ENCODE measurements at regions not wholly inside any gene's neighbourhood (a gene's known extent, or its start where the extent isn't known, plus 50 kb on each side); places are given as distances from the start of the nearest gene placed in this dataset.

GRCh38 chr4:12211636-12212035 lies 782.9 kb upstream of the HS3ST1 start:
- TF ChIP-seq CTCF (conservative IDR thresholded peaks at IDR 0.05) = no peak
- no peak for TF ChIP-seq EZH2 (IDR thresholded peaks at IDR 0.05; ENCODE audit: low read depth)

Measured in PC-9 (cell line).